ENCODE measurements at regions not wholly inside any gene's neighbourhood (a gene's known extent, or its start where the extent isn't known, plus 50 kb on each side); places are given as distances from the start of the nearest gene placed in this dataset.

GRCh38 chr6:90356012-90356421 lies 59.4 kb upstream of the BACH2 start:
- Mint-ChIP-seq H3K36me3 (peaks cover 3% of the 10 kb centered on the region), H3K4me1 (peaks cover 23% of the 10 kb centered on the region), H3K9me3 (no peaks in the 10 kb centered on the region), H3K27ac (no peak overlapping the region), H3K27me3 (no peaks in the 10 kb centered on the region), H3K4me3 (no peak overlapping the region)
- DNase-seq, result no peak

GRCh38 chr6:90354961-90355360 lies 58.3 kb upstream of the BACH2 start:
- H3K27me3 Mint-ChIP-seq, result no peaks in the 10 kb centered on the region

GRCh38 chr6:90351696-90352095 lies 55.1 kb upstream of the BACH2 start:
- Mint-ChIP-seq H3K4me1 (peaks cover 49% of the 10 kb centered on the region), H3K27me3 (no peaks in the 10 kb centered on the region), H3K36me3 (peaks cover 18% of the 10 kb centered on the region), H3K9me3 (peaks cover 6% of the 10 kb centered on the region), H3K27ac (peak overlapping the region; percentile 79), H3K4me3 (no peak overlapping the region)
- DNase-seq, result no peak

More at GRCh38 chr6:90354961-90355360, 58.3 kb upstream of the BACH2 start:
- Mint-ChIP-seq H3K4me1 (peaks cover 32% of the 10 kb centered on the region), H3K9me3 (peaks cover 6% of the 10 kb centered on the region), H3K4me3 (no peak overlapping the region), H3K36me3 (peaks cover 11% of the 10 kb centered on the region), H3K27ac (no peak overlapping the region)
- DNase-seq, result no peak

- H3K9me3 Mint-ChIP-seq, result peaks cover 6% of the 10 kb centered on the region
- H3K4me3 Mint-ChIP-seq, result peak overlapping the region; percentile 30
- H3K27me3 Mint-ChIP-seq, result no peaks in the 10 kb centered on the region
- H3K4me1 Mint-ChIP-seq, result peaks cover 48% of the 10 kb centered on the region
- DNase-seq, result peak; percentile 24
- H3K36me3 Mint-ChIP-seq, result peaks cover 18% of the 10 kb centered on the region
- peak overlapping the region; percentile 90 for H3K27ac Mint-ChIP-seq
Observed at GRCh38 chr6:90350689-90351554, 54.3 kb upstream of the BACH2 start.

DNA sequence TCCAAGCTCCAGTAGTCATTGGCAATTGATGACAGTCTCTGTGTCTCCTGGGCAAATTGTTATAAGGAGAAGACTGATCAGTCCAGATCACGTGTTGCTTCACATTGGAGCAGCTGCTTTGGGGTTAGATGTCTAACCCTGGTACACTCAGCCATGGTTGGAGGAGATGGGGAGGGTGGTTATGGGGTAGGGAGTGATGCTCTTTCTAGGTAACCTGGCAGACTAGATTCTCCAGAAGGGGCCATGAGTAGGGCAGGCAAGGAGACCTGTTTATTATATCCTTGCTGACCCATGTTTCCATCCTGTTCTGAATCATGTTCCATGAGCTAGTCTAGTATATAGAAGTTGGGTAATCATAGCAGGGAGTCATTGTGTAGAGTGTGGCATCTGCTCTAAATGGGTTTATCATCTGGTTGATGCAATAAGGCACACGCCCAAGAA lies 50.8 kb upstream of the BACH2 start:
- DNase-seq, result peak; percentile 19
- Mint-ChIP-seq H3K27ac (peak overlapping the region; percentile 69), H3K27me3 (no peaks in the 10 kb centered on the region), H3K9me3 (peaks cover 6% of the 10 kb centered on the region), H3K36me3 (peaks cover 18% of the 10 kb centered on the region), H3K4me1 (peaks cover 40% of the 10 kb centered on the region), H3K4me3 (no peak overlapping the region)

- Mint-ChIP-seq H3K9me3 (peaks cover 6% of the 10 kb centered on the region), H3K27ac (no peak overlapping the region), H3K4me3 (no peak overlapping the region), H3K27me3 (no peaks in the 10 kb centered on the region), H3K4me1 (peaks cover 33% of the 10 kb centered on the region), H3K36me3 (peaks cover 18% of the 10 kb centered on the region)
- DNase-seq, result no peak
Observed at GRCh38 chr6:90346729-90347128, 50.1 kb upstream of the BACH2 start.
